IMR-90 (cell line): ENCODE measurements at regions not wholly inside any gene's neighbourhood (a gene's known extent, or its start where the extent isn't known, plus 50 kb on each side); places are given as distances from the start of the nearest gene placed in this dataset.

Experiments used
- ATAC-seq: fragments of 200-7000 bp; cut with Tn5 transposase; 2 replicates; pipeline ENCODE4 v1.9.1; 2020; ENCODE audit warnings: low read depth, mild to moderate bottlenecking, moderate library complexity
- BruUV-seq: library from RNA; stranded (reverse); fragments of 400-500 nt; replicated peaks from 2 replicates; lab custom pipeline; 2021; lab: Mats Ljungman, UMichigan
- CTCF ChIA-PET: fragments of 300-600 bp; formaldehyde crosslinking; extraction: SDS; loops from one replicate; lab custom pipeline; 2021; ENCODE audit warnings: antibody characterized with exemption; lab: Yijun Ruan, JAX
- POLR2A ChIA-PET: fragments of 300-600 bp; sonication (Branson Sonifier 250); formaldehyde crosslinking; loops from one replicate; lab custom pipeline; 2022; ENCODE audit warnings: antibody characterized with exemption; ENCODE audit not compliant: unreplicated experiment; lab: Charles Lee
- DNase-seq: peaks from one replicate; pipeline ENCODE4 v3.0.0; 2013
- H2AFZ ChIP-seq: replicated peaks from 2 replicates; pipeline ENCODE3; 2013; ENCODE audit warnings: low read length, mild to moderate bottlenecking; ENCODE audit not compliant: poor library complexity
- H2AK5ac ChIP-seq: 2 replicates; pipeline ENCODE4 v1.6.1; 2013; ENCODE audit warnings: low read depth, low read length, inconsistent platforms
- H2AK9ac ChIP-seq: replicated peaks from 2 replicates; pipeline ENCODE3; 2013; ENCODE audit warnings: mild to moderate bottlenecking, low read depth, low read length, moderate library complexity; ENCODE audit not compliant: poor library complexity
- H2BK120ac ChIP-seq: 2 replicates; pipeline ENCODE4 v1.6.1; 2013; ENCODE audit warnings: low read depth, low read length, inconsistent platforms
- H2BK15ac ChIP-seq: 3 replicates; pipeline ENCODE4 v1.6.1; 2013; ENCODE audit warnings: low read depth, low read length, inconsistent platforms
- H2BK20ac ChIP-seq: 2 replicates; pipeline ENCODE4 v1.6.1; 2013; ENCODE audit warnings: low read depth, mild to moderate bottlenecking, inconsistent platforms, low read length, moderate library complexity
- H2BK5ac ChIP-seq: 2 replicates; pipeline ENCODE4 v1.6.1; 2013; ENCODE audit warnings: mild to moderate bottlenecking, low read depth, low read length, inconsistent platforms; ENCODE audit not compliant: poor library complexity, severe bottlenecking
- H3K14ac ChIP-seq: replicated peaks from 2 replicates; pipeline ENCODE4 v1.6.1; 2013; ENCODE audit warnings: low read depth, low read length, inconsistent platforms
- H3K18ac ChIP-seq: 2 replicates; pipeline ENCODE4 v1.6.1; 2013; ENCODE audit warnings: low read depth, low read length, control low read depth
- H3K23ac ChIP-seq: 2 replicates; pipeline ENCODE4 v1.6.1; 2013; ENCODE audit warnings: low read depth, low read length, inconsistent platforms
- H3K27ac ChIP-seq: 2 replicates; pipeline ENCODE4 v1.5.1; 2013; ENCODE audit warnings: mild to moderate bottlenecking, control low read depth, low read length; ENCODE audit not compliant: insufficient read depth
- H3K27me3 ChIP-seq: 2 replicates; pipeline ENCODE4 v1.6.1; 2013; ENCODE audit warnings: low read length; ENCODE audit not compliant: control insufficient read depth, insufficient read depth
- H3K36me3 ChIP-seq: 2 replicates; pipeline ENCODE4 v1.6.1; 2013; ENCODE audit warnings: low read length, mixed read lengths; ENCODE audit not compliant: control insufficient read depth, insufficient read depth
- H3K4ac ChIP-seq: 2 replicates; pipeline ENCODE4 v1.6.1; 2013; ENCODE audit warnings: low read depth, low read length, inconsistent platforms
- H3K4me1 ChIP-seq: 2 replicates; pipeline ENCODE4 v1.6.1; 2013; ENCODE audit warnings: low read length, mixed read lengths; ENCODE audit not compliant: control insufficient read depth, insufficient read depth
- H3K4me2 ChIP-seq: 2 replicates; pipeline ENCODE4 v1.6.1; 2013; ENCODE audit warnings: low read depth, mild to moderate bottlenecking, control low read depth, low read length, moderate library complexity
- H3K4me3 ChIP-seq: 2 replicates; pipeline ENCODE4 v1.5.1; 2013; ENCODE audit warnings: low read depth, mild to moderate bottlenecking, control low read depth, low read length, moderate library complexity; ENCODE audit not compliant: insufficient read depth
- H3K56ac ChIP-seq: 2 replicates; pipeline ENCODE4 v1.6.1; 2013; ENCODE audit warnings: low read length, inconsistent platforms; ENCODE audit not compliant: insufficient read depth; ENCODE audit errors: extremely low read depth
- H3K79me1 ChIP-seq, 2 experiments: 2 replicates each; pipeline ENCODE4 v1.6.1; 2013; ENCODE audit warnings: low read length in 2 of 2, inconsistent platforms in 1 of 2, low read depth in 1 of 2
- H3K9ac ChIP-seq: 2 replicates; pipeline ENCODE4 v1.6.1; 2013; ENCODE audit warnings: low read depth, low read length, control low read depth
- H3K9me1 ChIP-seq: 2 replicates; pipeline ENCODE4 v1.6.1; 2013; ENCODE audit warnings: low read length, inconsistent platforms; ENCODE audit not compliant: insufficient read depth
- H3K9me3 ChIP-seq: 2 replicates; pipeline ENCODE4 v1.6.1; 2013; ENCODE audit warnings: low read length; ENCODE audit not compliant: control insufficient read depth, insufficient read depth
- H4K20me1 ChIP-seq: 2 replicates; pipeline ENCODE4 v1.6.1; 2013; ENCODE audit warnings: low read length, inconsistent platforms; ENCODE audit not compliant: insufficient read depth
- H4K5ac ChIP-seq: 2 replicates; pipeline ENCODE4 v1.6.1; 2013; ENCODE audit warnings: mild to moderate bottlenecking, low read depth, low read length, control low read depth
- H4K8ac ChIP-seq, 2 experiments: 2 replicates each; pipeline ENCODE4 v1.6.1; 2013; ENCODE audit warnings: low read depth in 2 of 2, low read length in 2 of 2, control low read depth in 1 of 2, inconsistent platforms in 1 of 2
- H4K91ac ChIP-seq: 2 replicates; pipeline ENCODE4 v1.6.1; 2013; ENCODE audit warnings: low read depth, low read length, inconsistent platforms; ENCODE audit not compliant: insufficient read depth
- BHLHE40 ChIP-seq: fragments of 150-350 bp; IDR thresholded peaks from 2 replicates; pipeline ENCODE4 v1.6.1; 2016; ENCODE audit warnings: mild to moderate bottlenecking, low read depth, low read length
- CEBPB ChIP-seq: IDR thresholded peaks from 2 replicates; pipeline ENCODE4 v1.6.1; 2012; ENCODE audit warnings: low read depth, low read length, improper control_type of control experiment
- CHD1 ChIP-seq: IDR thresholded peaks from 2 replicates; pipeline ENCODE4 v1.6.1; 2012; ENCODE audit warnings: low read depth, low read length, improper control_type of control experiment
- CTCF ChIP-seq: conservative IDR thresholded peaks from 2 replicates; pipeline ENCODE4 v1.5.1; 2012; ENCODE audit warnings: mild to moderate bottlenecking, low read depth, low read length, improper control_type of control experiment
- FOS ChIP-seq: fragments of 150-350 bp; IDR thresholded peaks from 2 replicates; pipeline ENCODE4 v1.6.1; 2016; ENCODE audit warnings: low read depth, low read length
- MAFK ChIP-seq: IDR thresholded peaks from 2 replicates; pipeline ENCODE4 v1.6.1; 2012; ENCODE audit warnings: low read depth, low read length, improper control_type of control experiment
- MAZ ChIP-seq: IDR thresholded peaks from 2 replicates; pipeline ENCODE4 v1.6.1; 2012; ENCODE audit warnings: low read depth, mild to moderate bottlenecking, low read length, improper control_type of control experiment, moderate library complexity, borderline replicate concordance
- MXI1 ChIP-seq: IDR thresholded peaks from 2 replicates; pipeline ENCODE4 v1.6.1; 2012; ENCODE audit warnings: low read depth, mild to moderate bottlenecking, low read length, moderate library complexity, borderline replicate concordance
- NFE2L2 ChIP-seq: fragments of 150-350 bp; IDR thresholded peaks from 2 replicates; pipeline ENCODE4 v1.6.1; 2016; ENCODE audit warnings: low read depth, mild to moderate bottlenecking, low read length
- POLR2A ChIP-seq: IDR thresholded peaks from 2 replicates; pipeline ENCODE4 v1.6.1; 2012; ENCODE audit warnings: mild to moderate bottlenecking, low read depth, low read length
- RAD21 ChIP-seq: IDR thresholded peaks from 2 replicates; pipeline ENCODE4 v1.6.1; 2012; ENCODE audit warnings: low read length, improper control_type of control experiment
- RCOR1 ChIP-seq: IDR thresholded peaks from 2 replicates; pipeline ENCODE4 v1.6.1; 2012; ENCODE audit warnings: mild to moderate bottlenecking, low read length, improper control_type of control experiment; ENCODE audit not compliant: insufficient replicate concordance
- RFX5 ChIP-seq: IDR thresholded peaks from 2 replicates; pipeline ENCODE4 v1.8.0; 2012; ENCODE audit warnings: low read depth, mild to moderate bottlenecking, low read length, moderate library complexity
- SMC3 ChIP-seq: fragments of 150-350 bp; IDR thresholded peaks from 2 replicates; pipeline ENCODE4 v1.6.1; 2016; ENCODE audit warnings: low read depth, mild to moderate bottlenecking, antibody characterized with exemption, low read length, moderate library complexity
- WGBS, 2 experiments: methylation state at CpG; one replicate each; pipeline versions ENCODE4 v1.1.5 to v1.1.7; 2013; ENCODE audit warnings: missing lambda C conversion rate in 2 of 2; ENCODE audit not compliant: insufficient read length in 1 of 2; ENCODE audit errors: extremely low coverage in 2 of 2; 5-methylcytosine and 5-hydroxymethylcytosine counted together
- dilution Hi-C: fragments of 300-500 bp; cut with HindIII; formaldehyde crosslinking; loops from one replicate; pipeline ENCODE4 v1.14.3; 2018; ENCODE audit warnings: low sequenced_read_pairs; ENCODE audit not compliant: unreplicated experiment
- in situ Hi-C: fragments of 300-500 bp; cut with MboI; formaldehyde crosslinking; loops from 3 replicates; pipeline ENCODE4 v1.14.3; 2019; ENCODE audit warnings: low sequenced_read_pairs, inconsistent platforms, mixed read lengths
- intact Hi-C: fragments of 100-400 bp; cut with micrococcal nuclease; formaldehyde crosslinking; loops from 2 replicates; pipeline ENCODE4 v1.10.0; 2022
- TF ChIP-seq, protein P1 (sequence below): fragments of 150-350 bp; IDR thresholded peaks from 2 replicates; pipeline ENCODE4 v1.6.1; 2016; ENCODE audit warnings: low read depth, mild to moderate bottlenecking, low read length, moderate library complexity, borderline replicate concordance
- TF ChIP-seq, protein P2 (sequence below): fragments of 150-350 bp; IDR thresholded peaks from 2 replicates; pipeline ENCODE4 v1.6.1; 2017; ENCODE audit warnings: mild to moderate bottlenecking, antibody characterized with exemption, low read length, low read depth

- in situ Hi-C loops, result no loop called here
- no TSS peak for BruUV-seq
- H2AFZ ChIP-seq, result no peak overlapping the region
- no peaks in the 10 kb centered on the region for H4K20me1 ChIP-seq
- H4K5ac ChIP-seq, result no peak overlapping the region
- no peak overlapping the region for H3K23ac ChIP-seq
- no peak overlapping the region; the same call in 1 of the 2 replicates for H3K14ac ChIP-seq
- H2BK15ac ChIP-seq, result peak overlapping the region; percentile 10; the same call in 1 of the 3 replicates
- H3K4me1 ChIP-seq, result no peaks in the 10 kb centered on the region
- no peak overlapping the region for H2BK120ac ChIP-seq
- H3K18ac ChIP-seq, result no peak overlapping the region; the same call in 1 of the 2 replicates
- H3K4ac ChIP-seq, result no peak overlapping the region
- no peaks in the 10 kb centered on the region for H3K79me1 ChIP-seq
- H2AK9ac ChIP-seq, result no peak overlapping the region
- DNase-seq (no peak), ATAC-seq (no peak)
- H2AK5ac ChIP-seq, result no peak overlapping the region
- H3K9me3 ChIP-seq, result no peaks in the 10 kb centered on the region
- intact Hi-C loops, result no loop called here
- no CpG with 5 or more reads among the region's 3 CpGs for WGBS, 2 experiments
- POLR2A ChIA-PET, result no interaction called here
- H3K9me1 ChIP-seq, result peaks cover 2% of the 10 kb centered on the region
- no peaks in the 10 kb centered on the region for H3K27me3 ChIP-seq
- H3K4me2 ChIP-seq, result no peak overlapping the region
- H3K27ac ChIP-seq, result no peak overlapping the region
- CTCF ChIA-PET, result no interaction called here
- no peak overlapping the region for H2BK5ac ChIP-seq
- dilution Hi-C loops, result no loop called here
- no peaks in the 10 kb centered on the region for H3K36me3 ChIP-seq
- no peak overlapping the region for H4K91ac ChIP-seq
- TF ChIP-seq POLR2A, result no peak
- TF ChIP-seq MXI1, result no peak
- TF ChIP-seq CHD1, result no peak
- TF ChIP-seq FOS, result no peak
- no peak for TF ChIP-seq RFX5
- TF ChIP-seq RCOR1, result no peak
- TF ChIP-seq, protein P1, sequence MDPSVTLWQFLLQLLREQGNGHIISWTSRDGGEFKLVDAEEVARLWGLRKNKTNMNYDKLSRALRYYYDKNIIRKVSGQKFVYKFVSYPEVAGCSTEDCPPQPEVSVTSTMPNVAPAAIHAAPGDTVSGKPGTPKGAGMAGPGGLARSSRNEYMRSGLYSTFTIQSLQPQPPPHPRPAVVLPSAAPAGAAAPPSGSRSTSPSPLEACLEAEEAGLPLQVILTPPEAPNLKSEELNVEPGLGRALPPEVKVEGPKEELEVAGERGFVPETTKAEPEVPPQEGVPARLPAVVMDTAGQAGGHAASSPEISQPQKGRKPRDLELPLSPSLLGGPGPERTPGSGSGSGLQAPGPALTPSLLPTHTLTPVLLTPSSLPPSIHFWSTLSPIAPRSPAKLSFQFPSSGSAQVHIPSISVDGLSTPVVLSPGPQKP, result no peak
- no peak for TF ChIP-seq MAFK
- no peak for TF ChIP-seq CTCF
- no peak for TF ChIP-seq MAZ
- TF ChIP-seq RAD21, result no peak
- no peak for TF ChIP-seq SMC3
- no peak for TF ChIP-seq NFE2L2
- no peak for TF ChIP-seq CEBPB
- no peak for TF ChIP-seq BHLHE40
- TF ChIP-seq, protein P2, sequence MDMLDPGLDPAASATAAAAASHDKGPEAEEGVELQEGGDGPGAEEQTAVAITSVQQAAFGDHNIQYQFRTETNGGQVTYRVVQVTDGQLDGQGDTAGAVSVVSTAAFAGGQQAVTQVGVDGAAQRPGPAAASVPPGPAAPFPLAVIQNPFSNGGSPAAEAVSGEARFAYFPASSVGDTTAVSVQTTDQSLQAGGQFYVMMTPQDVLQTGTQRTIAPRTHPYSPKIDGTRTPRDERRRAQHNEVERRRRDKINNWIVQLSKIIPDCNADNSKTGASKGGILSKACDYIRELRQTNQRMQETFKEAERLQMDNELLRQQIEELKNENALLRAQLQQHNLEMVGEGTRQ, result no peak
- H4K8ac ChIP-seq, result no peak overlapping the region
- H3K56ac ChIP-seq, result no peak overlapping the region
- no peak overlapping the region for H3K4me3 ChIP-seq
- H3K9ac ChIP-seq, result no peak overlapping the region
- peak overlapping the region; percentile 34; the same call in 1 of the 2 replicates for H2BK20ac ChIP-seq
Observed at GRCh38 chr5:167708449-167708848, 583.0 kb upstream of the WWC1 start.
